Calu3 (cell line): ENCODE measurements at regions not wholly inside any gene's neighbourhood (a gene's known extent, or its start where the extent isn't known, plus 50 kb on each side); places are given as distances from the start of the nearest gene placed in this dataset.
"Not testable (repeated sequence)": the region's sequence is repeated elsewhere in the genome, so short reads cannot be mapped to it uniquely, and the experiment has no call there.

Experiments
- BruUV-seq: library from RNA; stranded (reverse); fragments of 400-500 nt; replicated peaks from 2 replicates; lab custom pipeline; 2021; lab: Mats Ljungman, UMichigan
- CTCF ChIA-PET: fragments of 300-600 bp; sonication (Branson Sonifier 250); formaldehyde crosslinking; loops from one replicate; lab custom pipeline; 2022; ENCODE audit warnings: antibody characterized with exemption; lab: Charles Lee
- DNase-seq: peaks from one replicate; pipeline ENCODE4 v3.0.0; 2022
- H3K27ac Mint-ChIP-seq: one replicate; pipeline ENCODE4 v1.8.0; 2022; ENCODE audit warnings: mixed read lengths; ENCODE audit not compliant: unreplicated experiment
- H3K27me3 Mint-ChIP-seq: one replicate; pipeline ENCODE4 v1.8.0; 2022; ENCODE audit warnings: mixed read lengths; ENCODE audit not compliant: unreplicated experiment
- H3K36me3 Mint-ChIP-seq: one replicate; pipeline ENCODE4 v1.8.0; 2022; ENCODE audit warnings: mild to moderate bottlenecking, moderate library complexity, mixed read lengths; ENCODE audit not compliant: insufficient read depth, unreplicated experiment
- H3K4me1 Mint-ChIP-seq: one replicate; pipeline ENCODE4 v1.8.0; 2022; ENCODE audit warnings: mild to moderate bottlenecking, low read depth, mixed read lengths; ENCODE audit not compliant: unreplicated experiment
- H3K4me3 Mint-ChIP-seq: one replicate; pipeline ENCODE4 v1.8.0; 2022; ENCODE audit warnings: mild to moderate bottlenecking, low read depth, moderate library complexity, mixed read lengths; ENCODE audit not compliant: unreplicated experiment
- H3K9me3 Mint-ChIP-seq: one replicate; pipeline ENCODE4 v1.8.0; 2022; ENCODE audit warnings: low read depth, mixed read lengths; ENCODE audit not compliant: unreplicated experiment
- CTCF ChIP-seq: fragments of 200-600 bp; IDR thresholded peaks from one replicate; pipeline ENCODE4 v1.8.0; 2022; ENCODE audit warnings: antibody characterized with exemption; ENCODE audit not compliant: unreplicated experiment
- intact Hi-C: fragments of 100-400 bp; cut with micrococcal nuclease; formaldehyde crosslinking; loops from one replicate; pipeline ENCODE4 v1.10.0; 2022; ENCODE audit not compliant: unreplicated experiment

DNA sequence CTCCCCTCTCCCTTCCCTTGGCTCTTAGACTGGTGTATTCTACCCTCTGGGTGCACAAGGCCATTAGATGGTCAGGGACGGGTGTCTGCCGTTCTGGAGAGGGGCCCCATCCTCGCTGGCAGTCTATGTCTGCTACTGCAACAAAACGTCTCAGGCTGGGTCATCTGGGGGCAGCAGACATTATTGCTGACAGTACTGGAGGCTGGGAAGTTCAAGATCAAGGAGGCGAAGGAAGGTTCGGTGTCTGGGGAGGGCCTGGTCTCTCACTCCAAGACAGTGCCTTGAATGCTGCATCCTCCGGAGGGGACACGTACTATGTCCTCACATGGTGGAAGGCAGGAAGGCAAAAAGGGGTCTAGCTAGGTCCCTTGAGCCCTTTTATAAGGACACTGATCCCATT, 93.4 kb upstream of the COL5A1 start:
- no peak for TF ChIP-seq CTCF
- CTCF ChIA-PET, result interaction anchor here (0.5 kb wide), 1 partner anchor 19 kb away, joined by 3 read pairs; no protein-coding TSS in a partner anchor

GRCh38 chr9:134548618-134549017, 93.0 kb upstream of the COL5A1 start:
- no peak for DNase-seq
- CTCF ChIA-PET, result interaction anchor here (0.5 kb wide), 1 partner anchor 18 kb away, joined by 3 read pairs; no protein-coding TSS in a partner anchor
- Mint-ChIP-seq H3K36me3 (no peaks in the 10 kb centered on the region), H3K27me3 (no peaks in the 10 kb centered on the region), H3K27ac (no peak overlapping the region), H3K9me3 (peaks cover 3% of the 10 kb centered on the region), H3K4me1 (no peaks in the 10 kb centered on the region), H3K4me3 (no peak overlapping the region)
- BruUV-seq, result no TSS peak
- intact Hi-C loops, result no loop called here
- TF ChIP-seq CTCF, result no peak

More for the DNA sequence above, 93.4 kb upstream of the COL5A1 start:
- DNase-seq, result no peak
- Mint-ChIP-seq H3K9me3 (peaks cover 3% of the 10 kb centered on the region), H3K4me3 (no peak overlapping the region), H3K4me1 (no peaks in the 10 kb centered on the region), H3K27me3 (no peaks in the 10 kb centered on the region), H3K36me3 (no peaks in the 10 kb centered on the region), H3K27ac (no peak overlapping the region)
- intact Hi-C loops, result no loop called here
- BruUV-seq, result no TSS peak

GRCh38 chr9:134549336-134549735, 92.3 kb upstream of the COL5A1 start:
- no peak for TF ChIP-seq CTCF
- CTCF ChIA-PET, result no interaction called here

GRCh38 chr9:134550081-134550480, 91.5 kb upstream of the COL5A1 start:
- H3K9me3 Mint-ChIP-seq, H3K4me1 Mint-ChIP-seq, H3K27me3 Mint-ChIP-seq, H3K27ac Mint-ChIP-seq, H3K36me3 Mint-ChIP-seq, intact Hi-C loops, BruUV-seq, DNase-seq, CTCF ChIA-PET, H3K4me3 Mint-ChIP-seq: not testable (repeated sequence)

More at GRCh38 chr9:134549336-134549735, 92.3 kb upstream of the COL5A1 start:
- H3K36me3 Mint-ChIP-seq, result no peaks in the 10 kb centered on the region
- H3K4me3 Mint-ChIP-seq, result no peak overlapping the region
- intact Hi-C loops, result no loop called here
- no peak overlapping the region for H3K27ac Mint-ChIP-seq
- no peak for DNase-seq
- H3K9me3 Mint-ChIP-seq, result peaks cover 3% of the 10 kb centered on the region
- H3K4me1 Mint-ChIP-seq, result no peaks in the 10 kb centered on the region
- no peaks in the 10 kb centered on the region for H3K27me3 Mint-ChIP-seq
- BruUV-seq, result no TSS peak

DNA sequence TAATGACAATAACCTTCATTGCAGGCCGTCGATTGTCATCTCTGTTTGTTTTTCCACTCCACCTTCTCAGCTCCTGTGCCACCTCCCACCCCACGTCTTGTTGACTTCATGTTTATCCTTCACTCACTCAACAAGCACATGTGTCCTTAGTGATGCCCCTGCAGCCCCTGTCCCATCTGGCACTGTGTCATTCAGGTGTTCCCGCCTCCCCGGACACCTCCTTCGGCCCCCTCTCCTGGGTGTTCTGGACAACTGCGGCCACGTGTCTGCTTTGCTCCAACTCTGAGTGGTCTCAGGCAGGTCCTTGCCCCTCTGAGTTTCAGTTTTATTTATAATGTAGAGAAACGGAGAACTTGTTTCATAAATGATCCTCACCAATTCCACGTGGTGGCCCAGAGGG, 91.0 kb upstream of the COL5A1 start:
- TF ChIP-seq CTCF, result no peak
- no TSS peak for BruUV-seq
- no peaks in the 10 kb centered on the region for H3K4me1 Mint-ChIP-seq
- CTCF ChIA-PET, result no interaction called here
- no peaks in the 10 kb centered on the region for H3K27me3 Mint-ChIP-seq
- no peak overlapping the region for H3K4me3 Mint-ChIP-seq
- intact Hi-C loops, result no loop called here
- DNase-seq, result no peak
- H3K9me3 Mint-ChIP-seq, result peaks cover 3% of the 10 kb centered on the region
- H3K36me3 Mint-ChIP-seq, result no peaks in the 10 kb centered on the region
- H3K27ac Mint-ChIP-seq, result no peak overlapping the region
